NCI-H2196 treated with DMSO at 0.1 percent for 48 hours (cell line): ENCODE measurements at regions not wholly inside any gene's neighbourhood (a gene's known extent, or its start where the extent isn't known, plus 50 kb on each side); places are given as distances from the start of the nearest gene placed in this dataset.

Experiments
- DNase-seq: peaks from one replicate; lab custom pipeline; 2025; ENCODE audit not compliant: unreplicated experiment; lab: John Stamatoyannopoulos, UW

GRCh38 chr12:45585522-45586230, 143.8 kb upstream of the ARID2 start:
- DNase-seq, result no peak

DNA sequence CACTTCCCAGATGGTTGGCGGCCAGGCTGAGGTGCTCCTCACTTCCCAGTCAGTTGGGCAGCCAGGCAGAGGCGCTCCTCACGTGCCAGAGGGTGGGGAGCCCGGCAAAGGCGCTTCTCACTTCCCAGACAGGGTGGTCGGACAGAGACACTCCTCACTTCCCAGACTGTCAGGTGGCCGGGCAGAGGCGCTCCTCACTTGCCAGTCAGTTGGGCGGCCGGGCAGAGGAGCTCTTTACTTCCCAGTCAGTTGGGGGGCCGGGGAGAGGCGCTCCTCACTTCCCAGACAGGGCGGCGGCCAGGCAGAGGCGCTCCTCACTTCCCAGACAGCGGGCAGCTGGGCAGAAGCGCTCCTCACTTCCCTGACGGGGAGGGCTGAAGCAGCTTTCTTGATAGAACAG, 143.0 kb upstream of the ARID2 start:
- no peak for DNase-seq

GRCh38 chr12:45587012-45587411, 142.5 kb upstream of the ARID2 start:
- no peak for DNase-seq

DNA sequence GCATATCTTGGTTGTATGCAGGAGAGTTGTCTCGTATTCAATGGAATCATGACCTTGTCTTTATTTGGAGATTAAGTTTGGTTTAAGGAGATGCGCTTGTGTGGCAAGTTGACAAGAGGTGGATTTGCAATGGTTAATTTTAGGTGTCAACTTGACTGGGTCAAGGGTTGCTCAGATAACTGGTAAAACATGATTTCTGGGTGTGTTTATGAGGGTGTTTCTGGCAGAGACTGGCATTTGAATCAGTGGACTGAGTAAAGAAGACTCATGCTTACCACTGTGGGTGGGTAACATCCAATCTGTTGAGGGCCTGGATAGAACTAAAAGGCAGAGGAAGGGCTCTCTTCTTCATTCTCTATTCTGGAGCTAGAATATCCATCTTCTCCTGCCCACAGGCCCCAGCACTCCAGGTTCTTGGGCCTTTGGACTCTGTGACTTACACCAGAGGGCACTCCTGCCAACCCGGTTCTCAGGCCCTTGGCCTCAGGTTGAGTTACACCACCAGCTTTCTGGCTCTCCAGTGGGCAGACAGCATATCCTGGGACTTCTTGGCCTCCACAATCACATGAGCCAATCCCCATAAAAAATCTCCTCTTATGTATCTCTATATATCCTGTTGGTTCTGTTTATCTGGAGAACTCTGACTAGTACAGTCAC, 141.5 kb upstream of the ARID2 start:
- no peak for DNase-seq

DNA sequence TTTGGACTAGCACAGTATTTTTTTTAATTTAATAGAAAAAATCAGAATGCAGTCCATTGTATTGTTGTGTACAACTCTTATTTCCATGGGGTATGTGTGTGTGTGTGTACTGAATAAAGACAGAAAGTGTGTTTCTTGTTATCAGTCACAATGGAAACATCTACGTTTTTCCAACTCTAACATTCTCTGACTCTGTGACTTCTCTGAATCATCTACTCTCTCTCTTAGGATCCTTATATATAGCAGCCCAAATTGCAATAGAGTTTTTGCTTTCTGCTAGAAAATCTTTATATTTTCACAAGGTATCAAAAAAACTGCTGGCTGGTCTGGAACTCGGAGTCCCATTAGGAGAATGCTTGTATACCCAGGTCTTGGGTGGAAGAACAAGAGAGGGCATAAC, 138.9 kb upstream of the ARID2 start:
- no peak for DNase-seq

DNA sequence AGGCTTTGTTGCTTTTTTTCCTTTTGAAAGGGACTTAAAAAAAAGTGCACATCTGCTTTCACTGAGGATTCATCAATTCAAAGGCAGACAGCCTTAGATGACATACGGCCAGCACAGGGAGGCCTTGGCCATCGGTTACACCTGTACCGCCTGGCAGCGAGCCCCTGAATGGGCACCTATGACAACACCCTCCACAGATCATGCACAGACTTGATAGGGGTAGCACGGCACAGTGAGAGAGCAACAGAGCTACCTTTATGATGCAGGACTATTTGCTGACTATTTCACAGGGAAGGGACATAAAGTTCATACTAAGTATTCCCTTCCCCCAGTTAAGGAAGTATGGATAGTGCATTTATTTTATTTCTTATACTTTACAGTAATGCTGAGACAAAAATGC, 137.9 kb upstream of the ARID2 start:
- DNase-seq, result no peak

GRCh38 chr12:45596366-45596765, 133.1 kb upstream of the ARID2 start:
- no peak for DNase-seq

DNA sequence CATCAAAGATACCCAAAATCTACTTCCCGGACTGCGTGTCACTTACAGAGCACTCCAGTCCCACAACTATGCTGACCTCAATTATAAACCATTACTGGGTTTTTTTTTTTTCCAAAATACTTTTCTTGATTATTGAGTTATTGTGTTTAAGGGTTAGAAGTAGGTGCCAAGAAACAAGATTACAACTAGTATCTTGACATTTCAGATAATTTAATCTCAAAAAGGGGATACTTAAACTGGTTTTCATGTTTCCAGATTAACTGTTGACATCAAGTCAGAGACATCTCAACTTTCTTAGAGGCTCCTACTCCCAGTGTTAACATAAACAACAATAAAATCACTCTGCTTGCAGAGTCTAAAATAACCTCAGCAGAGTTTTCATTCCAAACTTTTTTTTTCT, 131.2 kb upstream of the ARID2 start:
- no peak for DNase-seq

DNA sequence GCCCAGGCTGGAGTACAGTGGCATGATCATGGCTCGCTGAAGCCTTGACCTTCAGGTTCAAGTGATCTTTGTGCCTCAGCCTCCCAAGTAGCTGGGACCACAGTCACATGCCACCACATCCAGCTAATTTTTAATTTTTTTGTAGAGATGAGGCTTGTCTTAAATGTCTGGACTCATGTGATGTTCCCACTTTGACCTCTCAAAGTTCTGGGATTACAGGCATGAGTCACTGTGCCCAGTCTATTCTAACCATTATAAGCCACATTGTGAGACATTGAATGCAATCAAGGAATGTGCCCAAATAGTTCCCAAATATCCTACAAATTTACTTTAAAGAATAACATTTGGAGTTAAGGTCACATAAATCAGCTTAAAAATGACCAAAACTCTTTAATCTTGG, 130.7 kb upstream of the ARID2 start:
- no peak for DNase-seq

DNA sequence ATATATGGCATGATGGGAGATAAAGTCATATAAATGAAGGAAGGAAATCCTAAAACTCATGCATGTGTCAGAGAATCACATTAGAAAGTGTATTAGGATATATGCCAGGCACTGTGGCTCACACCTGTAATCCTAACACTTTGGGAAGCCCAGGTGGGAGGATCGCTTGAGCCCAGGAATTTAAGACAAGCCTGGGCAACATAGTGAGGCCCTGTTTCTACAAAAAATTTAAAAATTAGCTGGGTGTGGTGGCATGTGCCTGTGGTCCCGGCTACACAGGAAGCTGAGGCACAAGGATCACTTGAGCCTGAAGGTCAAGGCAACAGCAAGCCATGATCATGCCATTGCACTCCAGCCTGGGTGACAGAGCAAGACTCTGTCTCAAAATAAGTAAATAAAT, 130.3 kb upstream of the ARID2 start:
- no peak for DNase-seq

GRCh38 chr12:45601390-45601789, 128.1 kb upstream of the ARID2 start:
- DNase-seq, result no peak

DNA sequence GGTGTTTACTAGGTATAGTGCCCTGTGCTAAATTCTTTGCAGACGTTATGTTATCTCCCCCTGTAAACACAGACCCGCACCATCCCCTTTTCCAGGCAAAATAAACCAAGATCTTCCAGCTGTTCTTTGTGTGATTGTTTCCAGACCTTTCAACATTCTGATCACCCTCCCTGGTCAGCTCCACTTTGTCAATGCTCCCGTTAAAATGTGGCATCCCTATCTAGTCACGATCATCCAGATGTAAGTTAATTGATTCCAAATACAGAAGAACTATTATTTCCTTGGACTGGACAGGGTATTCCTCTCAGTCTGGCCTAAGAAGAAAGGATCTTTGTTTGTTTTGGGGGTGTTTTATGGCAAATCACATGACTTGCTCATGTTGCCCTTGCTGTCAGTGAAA, 127.6 kb upstream of the ARID2 start:
- no peak for DNase-seq

- no peak for DNase-seq
Observed at GRCh38 chr12:45605624-45606023, 123.9 kb upstream of the ARID2 start.

DNA sequence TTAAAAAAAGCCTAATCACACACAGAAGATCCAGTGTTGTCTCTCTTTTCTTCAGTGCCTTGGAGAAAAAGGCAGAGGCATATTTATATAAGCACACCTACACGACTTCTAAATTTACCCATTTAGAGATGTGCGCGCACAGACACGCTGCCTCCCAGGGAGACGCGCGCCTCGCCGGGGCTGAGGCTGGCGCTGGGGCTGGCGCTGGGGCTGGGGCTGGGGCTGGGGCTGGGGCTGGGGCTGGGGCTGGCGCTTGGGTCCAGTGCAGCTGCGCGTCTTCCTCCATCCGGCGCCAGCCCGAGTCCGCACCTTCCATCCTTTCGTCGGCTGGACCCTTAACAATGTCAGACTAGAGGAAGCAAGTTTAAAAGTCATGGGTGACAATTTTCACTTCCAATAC, 118.4 kb upstream of the ARID2 start:
- DNase-seq, result no peak

DNA sequence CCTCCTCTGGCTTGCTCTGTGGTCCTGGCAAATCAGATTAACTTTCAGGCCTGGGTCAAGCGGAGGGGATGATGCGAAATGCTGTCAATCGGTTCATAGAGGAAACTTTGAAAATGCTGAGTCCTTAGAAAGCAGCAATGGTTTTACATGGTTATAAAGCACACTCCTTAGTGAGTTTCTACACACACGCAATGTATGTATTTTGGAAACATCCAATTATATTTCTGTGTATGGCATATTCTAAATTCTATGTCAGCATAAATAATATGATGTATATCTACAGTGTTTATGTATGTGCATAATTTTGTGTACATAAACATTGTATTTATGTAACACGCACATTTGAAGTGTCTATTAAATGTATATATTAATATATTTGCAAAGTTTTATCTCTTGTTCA, 118.0 kb upstream of the ARID2 start:
- DNase-seq, result no peak

DNA sequence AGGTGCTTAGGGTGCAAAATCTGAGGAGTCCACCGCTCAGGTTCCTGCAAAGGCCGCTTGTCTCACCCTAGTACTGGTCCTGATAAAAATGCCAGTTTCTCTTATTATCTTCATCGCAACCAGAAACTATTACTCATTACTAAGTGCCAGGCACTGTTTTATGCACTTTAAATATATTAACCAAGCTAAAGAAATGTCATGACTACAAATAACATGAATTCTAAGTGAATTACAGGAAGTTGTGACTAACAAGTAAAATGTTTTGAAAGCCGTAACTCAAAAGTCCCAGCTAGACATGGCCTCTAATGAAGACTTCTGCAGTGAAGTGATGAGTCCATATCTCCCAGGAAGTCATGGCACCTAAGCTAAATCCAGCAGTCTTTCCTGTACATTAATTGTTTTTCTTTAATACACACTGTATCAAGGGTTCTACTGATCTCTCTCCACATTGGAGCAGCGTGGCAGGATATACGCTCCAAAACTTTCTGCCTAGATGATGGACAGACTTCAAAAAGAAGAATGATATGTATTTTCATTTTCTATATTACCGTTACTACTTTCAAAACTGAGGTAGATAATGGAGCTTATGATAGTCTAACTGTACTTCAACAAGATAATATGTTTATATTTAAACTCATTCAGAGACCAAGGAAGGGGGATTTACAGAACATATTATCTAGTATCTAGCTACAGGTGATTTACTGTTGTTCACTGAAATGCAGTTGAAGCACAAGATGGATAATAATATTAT, 117.3 kb upstream of the ARID2 start:
- no peak for DNase-seq

GRCh38 chr12:45613296-45613695, 116.2 kb upstream of the ARID2 start:
- DNase-seq, result no peak

- no peak for DNase-seq
Observed at GRCh38 chr12:45613855-45614254, 115.7 kb upstream of the ARID2 start.

- peak; percentile 39 for DNase-seq
Observed at GRCh38 chr12:45615268-45615667, 114.2 kb upstream of the ARID2 start.

DNA sequence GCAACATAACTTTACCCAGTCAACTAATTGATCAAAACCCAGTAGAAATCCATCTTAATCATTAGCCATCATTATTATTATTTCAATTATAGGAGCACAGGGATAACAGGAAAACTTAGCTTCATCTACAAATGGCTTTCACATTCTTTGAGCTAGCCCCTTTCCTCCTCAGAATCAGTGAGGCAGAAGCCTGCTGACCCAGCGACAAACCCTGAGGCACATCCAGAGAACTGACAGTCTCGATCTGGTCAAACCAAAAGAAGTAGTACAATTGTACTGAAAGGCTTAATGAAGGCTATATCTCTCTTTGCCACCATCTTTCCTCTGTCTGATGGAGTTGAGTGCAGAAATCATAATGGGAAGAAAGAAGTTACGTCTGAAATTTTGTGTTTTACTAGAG, 109.8 kb upstream of the ARID2 start:
- no peak for DNase-seq

- no peak for DNase-seq
Observed at GRCh38 chr12:45621703-45622102, 107.8 kb upstream of the ARID2 start.

DNA sequence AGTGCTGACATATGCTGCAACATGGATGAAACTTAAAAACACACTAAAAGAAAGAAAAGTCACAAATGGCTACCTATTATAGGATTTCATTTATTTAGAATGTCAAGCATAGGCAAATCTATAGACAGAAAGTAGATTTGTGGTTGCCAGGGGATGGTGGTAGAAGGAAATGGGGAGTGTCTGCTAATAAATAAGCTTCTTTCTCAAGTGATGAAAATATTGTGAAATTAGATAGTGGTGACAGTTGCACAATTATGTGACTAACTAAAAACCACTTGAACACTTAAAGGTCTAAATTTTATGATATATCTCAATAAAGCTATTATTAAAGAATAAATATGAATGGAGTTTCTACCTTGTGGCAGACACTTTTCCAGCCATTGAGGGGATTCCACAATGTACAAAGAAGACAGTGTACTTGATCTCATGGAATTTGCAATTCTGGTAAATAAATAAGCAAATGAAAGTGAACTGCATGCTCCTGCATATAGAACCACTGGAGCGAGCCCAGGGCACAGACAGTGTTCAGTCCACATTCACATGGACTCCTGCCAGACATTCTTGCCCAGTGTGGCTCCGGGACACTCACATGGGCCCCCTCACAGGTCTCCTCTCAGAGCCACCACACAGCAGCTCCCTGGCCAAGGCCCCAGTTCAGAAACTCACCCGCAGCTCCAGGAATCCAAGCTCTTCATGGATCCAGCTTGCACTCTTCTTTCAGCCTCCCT, 107.1 kb upstream of the ARID2 start:
- no peak for DNase-seq
